ENCODE measurements at regions not wholly inside any gene's neighbourhood (a gene's known extent, or its start where the extent isn't known, plus 50 kb on each side); places are given as distances from the start of the nearest gene placed in this dataset.
A peak's percentile ranks its signal among the peaks of the same experiment; 100 is the strongest.
"Not testable (repeated sequence)": the region's sequence is repeated elsewhere in the genome, so short reads cannot be mapped to it uniquely, and the experiment has no call there.

GRCh38 chr9:89695441-89695891 is 90.7 kb downstream of the GADD45G start:
- DNase-seq (ENCODE audit: low read depth, low spot score) = peak; percentile 48

DNA sequence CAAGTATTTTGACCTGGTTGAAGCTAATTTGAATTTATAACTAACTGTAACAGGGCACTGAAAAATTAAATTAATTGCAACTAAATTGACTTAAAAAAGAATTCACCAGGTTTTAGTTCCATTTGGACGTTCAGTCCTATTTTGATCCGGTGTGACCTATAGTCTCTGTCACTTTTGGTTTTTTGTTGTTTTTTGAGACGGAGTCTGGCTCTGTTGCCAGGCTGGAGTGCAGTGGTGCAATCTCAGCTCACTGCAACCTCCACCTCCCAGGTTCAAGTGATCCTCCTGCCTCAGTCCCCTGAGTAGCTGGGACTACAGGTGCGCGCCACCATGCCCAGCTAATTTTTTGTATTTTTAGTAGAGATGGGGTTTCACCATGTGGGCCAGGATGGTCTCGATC is 91.2 kb downstream of the GADD45G start:
- not testable (repeated sequence) for DNase-seq (ENCODE audit: low read depth, low spot score)

DNA sequence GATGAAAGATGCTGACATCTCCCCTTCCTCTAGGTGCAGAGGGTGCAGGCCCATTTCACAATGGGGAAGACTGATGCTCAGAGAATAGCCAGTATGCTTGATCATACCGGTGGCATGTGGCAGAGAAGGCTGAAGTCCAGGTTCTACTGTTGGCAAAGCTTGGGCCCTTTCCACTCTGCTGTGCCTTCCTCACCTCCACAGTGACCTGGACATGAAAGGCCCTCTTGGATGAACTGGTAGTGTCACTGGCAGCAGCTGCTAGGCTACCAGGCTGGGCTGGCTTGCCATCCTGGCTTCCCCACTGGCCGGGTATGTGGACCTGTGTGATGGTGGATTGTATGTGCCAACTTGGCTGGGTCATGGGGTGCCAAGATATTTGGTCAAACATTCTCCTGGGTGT is 92.0 kb downstream of the GADD45G start:
- no peak for DNase-seq (ENCODE audit: low read depth, low spot score)

- DNase-seq (ENCODE audit: low read depth, low spot score) = no peak
Observed at GRCh38 chr9:89697553-89697952, 92.7 kb downstream of the GADD45G start.

GRCh38 chr9:89698411-89699005 is 93.7 kb downstream of the GADD45G start:
- no peak for DNase-seq (ENCODE audit: low read depth, low spot score)

- DNase-seq (ENCODE audit: low read depth, low spot score) = no peak
Observed at GRCh38 chr9:89699646-89700045, 94.8 kb downstream of the GADD45G start.

DNA sequence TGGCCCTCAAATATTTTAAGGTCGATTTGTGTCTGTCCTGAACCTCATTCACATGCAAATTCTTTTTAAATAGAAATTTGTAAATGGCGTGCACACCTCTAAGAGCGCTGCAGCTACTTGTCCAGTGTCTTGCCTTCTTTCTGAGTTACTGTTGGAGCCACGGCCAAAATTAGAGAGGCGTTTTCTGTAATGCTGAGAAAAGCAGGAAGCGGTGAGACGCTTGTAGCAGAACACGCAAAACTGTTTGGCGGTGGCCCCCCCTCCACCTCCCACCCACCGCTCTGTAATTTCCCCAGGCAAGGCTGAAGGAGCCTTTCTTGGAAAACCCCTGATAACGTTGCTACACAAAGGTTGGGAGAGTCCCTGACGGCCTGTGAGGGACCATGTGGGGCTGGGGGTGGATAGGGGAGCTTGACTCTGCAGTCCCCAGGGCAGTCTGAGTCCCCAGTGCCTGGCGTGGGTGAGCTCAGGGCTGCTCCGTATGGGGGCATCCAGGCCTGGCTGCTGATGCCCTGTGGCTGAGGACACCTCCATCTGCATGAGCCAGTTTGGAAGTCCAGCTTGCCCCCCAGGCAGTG is 96.5 kb downstream of the GADD45G start:
- DNase-seq (ENCODE audit: low read depth, low spot score) = no peak

DNA sequence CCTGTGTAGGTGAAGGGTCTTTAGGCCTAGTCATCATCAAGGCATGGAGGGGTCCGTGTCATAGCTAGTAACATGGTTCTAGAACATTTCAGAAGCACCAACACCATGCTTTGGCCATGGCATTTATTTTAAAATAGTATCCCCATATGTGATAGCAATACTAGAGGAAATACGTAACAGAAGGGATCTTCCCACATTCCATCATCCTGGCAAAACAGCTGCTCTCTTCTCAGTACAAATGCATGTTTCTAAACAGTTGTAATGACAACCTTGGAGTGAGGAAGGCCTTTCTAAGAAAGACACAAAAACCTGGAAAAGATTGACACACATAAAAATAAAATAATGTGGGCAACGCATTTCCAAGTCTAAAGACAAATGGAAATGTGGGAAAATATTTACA is 97.6 kb downstream of the GADD45G start:
- no peak for DNase-seq (ENCODE audit: low read depth, low spot score)

DNA sequence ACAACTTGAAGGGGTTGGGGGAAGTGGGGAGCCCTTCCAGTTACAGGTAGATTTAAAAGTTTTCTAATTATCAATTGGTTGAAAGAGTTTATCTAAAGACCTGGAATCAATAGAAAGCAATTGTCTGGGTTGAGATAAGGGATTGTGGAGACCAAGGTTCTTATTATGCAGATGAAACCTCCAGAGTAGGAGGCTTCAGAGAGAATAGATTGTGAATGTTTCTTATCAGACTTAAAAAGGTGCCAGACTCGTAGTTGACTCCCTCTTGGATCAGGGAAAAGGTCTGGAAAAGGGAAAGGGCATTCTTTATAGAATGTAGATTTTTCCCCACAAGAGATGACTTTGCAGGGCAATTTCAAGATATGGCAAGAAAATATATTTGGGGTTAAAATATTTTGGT is 100.8 kb downstream of the GADD45G start:
- DNase-seq (ENCODE audit: low read depth, low spot score) = no peak

- DNase-seq (ENCODE audit: low read depth, low spot score) = no peak
Observed at GRCh38 chr9:89706086-89706485, 101.3 kb downstream of the GADD45G start.

GRCh38 chr9:89706731-89707191 is 101.9 kb downstream of the GADD45G start:
- no peak for DNase-seq (ENCODE audit: low read depth, low spot score)

GRCh38 chr9:89710697-89711096 is 105.9 kb downstream of the GADD45G start:
- DNase-seq (ENCODE audit: low read depth, low spot score) = no peak

GRCh38 chr9:89711866-89712265 is 107.1 kb downstream of the GADD45G start:
- no peak for DNase-seq (ENCODE audit: low read depth, low spot score)

DNA sequence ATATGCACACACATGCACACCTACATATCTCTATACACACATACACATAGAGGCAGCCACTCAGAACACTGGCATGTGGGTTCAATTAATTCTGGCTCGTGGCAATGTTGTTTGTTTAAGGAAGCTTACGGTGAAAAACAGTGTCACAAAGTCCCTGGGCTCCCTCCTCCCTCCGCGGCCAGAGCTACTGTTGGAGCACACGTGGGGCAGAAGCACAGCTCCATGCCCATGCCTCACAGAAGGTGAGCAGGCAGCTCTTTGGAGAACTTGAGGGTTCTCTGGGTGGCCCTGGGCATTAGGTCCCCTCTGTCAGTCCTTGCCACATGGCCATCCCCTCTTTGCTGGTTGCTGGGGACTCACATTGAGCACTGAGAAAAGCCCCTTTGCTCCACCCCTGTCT is 107.5 kb downstream of the GADD45G start:
- DNase-seq (ENCODE audit: low read depth, low spot score) = no peak

DNA sequence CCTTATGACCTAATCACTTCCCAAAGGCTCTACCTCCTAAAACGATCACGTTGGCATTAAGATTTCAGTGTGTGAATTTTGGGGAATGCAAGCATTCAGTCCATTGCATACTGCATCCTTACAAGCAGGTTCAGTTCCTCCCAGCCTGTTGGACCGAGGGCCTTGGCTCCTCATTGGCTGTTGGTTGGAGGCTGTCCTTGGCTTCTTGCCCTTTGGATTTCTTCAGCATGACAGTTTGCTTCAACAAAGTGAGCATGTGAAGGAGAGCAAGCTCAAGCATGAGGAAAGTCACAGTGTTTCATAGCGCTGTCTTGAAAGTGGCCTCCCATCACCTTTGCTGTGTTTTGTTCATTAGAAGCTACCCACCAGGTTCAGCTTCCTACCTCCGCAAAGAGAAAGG is 109.5 kb downstream of the GADD45G start:
- no peak for DNase-seq (ENCODE audit: low read depth, low spot score)

GRCh38 chr9:89715318-89715858 is 110.6 kb downstream of the GADD45G start:
- DNase-seq (ENCODE audit: low read depth, low spot score) = no peak

GRCh38 chr9:89715881-89716280 is 111.1 kb downstream of the GADD45G start:
- no peak for DNase-seq (ENCODE audit: low read depth, low spot score)

- no peak for DNase-seq (ENCODE audit: low read depth, low spot score)
Observed at GRCh38 chr9:89716559-89716958, 111.7 kb downstream of the GADD45G start.

- DNase-seq (ENCODE audit: low read depth, low spot score) = no peak
Observed at GRCh38 chr9:89718176-89718575, 113.4 kb downstream of the GADD45G start.

DNA sequence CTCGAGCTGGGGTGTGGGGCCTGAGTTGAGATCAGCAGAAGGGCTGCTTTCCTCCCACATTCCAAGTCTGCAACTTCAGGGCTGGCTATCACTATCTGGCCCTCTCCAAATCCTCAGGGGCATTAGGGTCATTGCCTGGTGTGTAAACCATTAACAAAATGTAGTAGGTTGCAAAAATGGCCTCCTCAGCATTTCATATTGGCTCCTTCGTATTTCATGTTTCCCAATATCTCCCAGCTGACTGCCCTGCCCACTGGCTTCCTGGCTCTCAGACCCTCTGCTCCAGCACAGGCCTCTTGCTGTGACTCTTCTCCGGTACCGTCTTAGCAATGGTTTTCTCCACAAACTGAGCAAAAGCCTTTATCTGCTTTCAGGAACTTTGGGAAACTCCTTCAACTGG is 113.8 kb downstream of the GADD45G start:
- no peak for DNase-seq (ENCODE audit: low read depth, low spot score)

- DNase-seq (ENCODE audit: low read depth, low spot score) = no peak
Observed at GRCh38 chr9:89719202-89719601, 114.4 kb downstream of the GADD45G start.

- no peak for DNase-seq (ENCODE audit: low read depth, low spot score)
Observed at GRCh38 chr9:89720696-89721175, 115.9 kb downstream of the GADD45G start.

GRCh38 chr9:89721176-89721700 is 116.4 kb downstream of the GADD45G start:
- no peak for DNase-seq (ENCODE audit: low read depth, low spot score)
